Right atrium auricular region (tissue), 2 donors: ENCODE measurements at regions not wholly inside any gene's neighbourhood (a gene's known extent, or its start where the extent isn't known, plus 50 kb on each side); places are given as distances from the start of the nearest gene placed in this dataset.

Experiments used
- DNase-seq: peaks from one replicate; pipeline ENCODE4 v3.0.0-alpha.2; 2019; ENCODE audit warnings: low spot score
- H3K27ac ChIP-seq, 2 donors: fragments of 200-600 bp; sonication (generic); 1 replicate in 1 of 2; 2 replicates in 1 of 2; pipeline ENCODE4 v1.5.1; 2016 to 2019
- H3K27me3 ChIP-seq, 2 donors: fragments of 200-600 bp; sonication (generic); one replicate each; pipeline versions ENCODE4 v1.5.1 to v1.6.0; 2017 to 2019
- H3K36me3 ChIP-seq: fragments of 200-600 bp; sonication (generic); one replicate; pipeline ENCODE4 v1.5.1; 2016
- H3K4me1 ChIP-seq, 2 donors: fragments of 200-600 bp; sonication (generic); one replicate each; pipeline versions ENCODE4 v1.5.1 to v1.6.0; 2017 to 2019
- H3K4me3 ChIP-seq, 2 donors: fragments of 200-600 bp; sonication (generic); 1 replicate in 1 of 2; 2 replicates in 1 of 2; pipeline ENCODE4 v1.5.1; 2017 to 2019; ENCODE audit warnings: mild to moderate bottlenecking in 1 of 2, moderate library complexity in 1 of 2
- H3K9me3 ChIP-seq, 2 donors: fragments of 200-600 bp; sonication (generic); one replicate each; pipeline ENCODE4 v1.5.1; 2019
- CTCF ChIP-seq, 2 donors: fragments of 200-600 bp; sonication (generic); IDR thresholded peaks; one replicate each; pipeline ENCODE4 v1.5.1; 2019; ENCODE audit warnings: antibody characterized with exemption in 2 of 2

- H3K27ac ChIP-seq, result no peak overlapping the region
- no peaks in the 10 kb centered on the region for H3K4me1 ChIP-seq
- no peaks in the 10 kb centered on the region for H3K27me3 ChIP-seq
- DNase-seq, result no peak
- no peak for TF ChIP-seq CTCF (IDR thresholded peaks at IDR 0.05)
- no peaks in the 10 kb centered on the region for H3K36me3 ChIP-seq
- H3K4me3 ChIP-seq, result no peak overlapping the region
- H3K9me3 ChIP-seq, result no peaks in the 10 kb centered on the region
Measured at GRCh38 chr4:134145369-134145768, 56.2 kb downstream of the PABPC4L start.

GRCh38 chr4:134144337-134144736 is 57.3 kb downstream of the PABPC4L start:
- Histone ChIP-seq H3K27me3 (no peaks in the 10 kb centered on the region), H3K4me3 (no peak overlapping the region), H3K4me1 (no peaks in the 10 kb centered on the region), H3K27ac (no peak overlapping the region), H3K36me3 (no peaks in the 10 kb centered on the region), H3K9me3 (no peaks in the 10 kb centered on the region)
- TF ChIP-seq CTCF (IDR thresholded peaks at IDR 0.05), result no peak
- no peak for DNase-seq

GRCh38 chr4:134141728-134142127 is 59.9 kb downstream of the PABPC4L start:
- no peak for TF ChIP-seq CTCF (IDR thresholded peaks at IDR 0.05)
- H3K27me3 ChIP-seq, result no peaks in the 10 kb centered on the region
- H3K27ac ChIP-seq, result no peak overlapping the region
- no peaks in the 10 kb centered on the region for H3K4me1 ChIP-seq
- H3K9me3 ChIP-seq, result no peaks in the 10 kb centered on the region
- H3K4me3 ChIP-seq, result no peak overlapping the region
- H3K36me3 ChIP-seq, result no peaks in the 10 kb centered on the region
- DNase-seq, result no peak

- H3K36me3 ChIP-seq, result no peaks in the 10 kb centered on the region
- no peak for TF ChIP-seq CTCF (IDR thresholded peaks at IDR 0.05)
Measured at GRCh38 chr4:134139188-134139587, 62.4 kb downstream of the PABPC4L start.

GRCh38 chr4:134132086-134132783 is 69.4 kb downstream of the PABPC4L start:
- Histone ChIP-seq H3K9me3 (peaks cover 0 to 10% of the 10 kb centered on the region in 2 donors), H3K36me3 (no peaks in the 10 kb centered on the region), H3K4me1 (no peaks in the 10 kb centered on the region), H3K27me3 (no peaks in the 10 kb centered on the region), H3K4me3 (no peak overlapping the region), H3K27ac (no peak overlapping the region)
- no peak for DNase-seq
- no peak for TF ChIP-seq CTCF (IDR thresholded peaks at IDR 0.05)

More at GRCh38 chr4:134139188-134139587, 62.4 kb downstream of the PABPC4L start:
- H3K27me3 ChIP-seq, result no peaks in the 10 kb centered on the region
- no peak overlapping the region for H3K27ac ChIP-seq
- no peak for DNase-seq
- H3K4me1 ChIP-seq, result no peaks in the 10 kb centered on the region
- H3K9me3 ChIP-seq, result no peaks in the 10 kb centered on the region
- H3K4me3 ChIP-seq, result no peak overlapping the region

GRCh38 chr4:134126955-134127354 is 74.6 kb downstream of the PABPC4L start:
- no peaks in the 10 kb centered on the region for H3K36me3 ChIP-seq
- no peak overlapping the region for H3K27ac ChIP-seq
- no peaks in the 10 kb centered on the region for H3K27me3 ChIP-seq
- H3K4me3 ChIP-seq, result no peak overlapping the region
- no peak for DNase-seq
- TF ChIP-seq CTCF (IDR thresholded peaks at IDR 0.05), result no peak
- H3K9me3 ChIP-seq, result peaks cover 0 to 10% of the 10 kb centered on the region in 2 donors
- no peaks in the 10 kb centered on the region for H3K4me1 ChIP-seq
